Loucy (cell line): ENCODE measurements at regions not wholly inside any gene's neighbourhood (a gene's known extent, or its start where the extent isn't known, plus 50 kb on each side); places are given as distances from the start of the nearest gene placed in this dataset.

ENCODE experiments used
- H2AFZ ChIP-seq: fragments of 200-600 bp; sonication (generic); 2 replicates; pipeline ENCODE4 v1.6.0; 2016; ENCODE audit warnings: antibody characterized with exemption, mild to moderate bottlenecking, low read length, moderate library complexity
- H3F3A ChIP-seq: fragments of 200-600 bp; 2 replicates; pipeline ENCODE4 v1.6.0; 2016; ENCODE audit warnings: antibody characterized with exemption, low read depth, mild to moderate bottlenecking
- H3K27me3 ChIP-seq: fragments of 200-600 bp; sonication (generic); 2 replicates; pipeline ENCODE4 v1.6.1; 2014; ENCODE audit warnings: low read length, mild to moderate bottlenecking; ENCODE audit not compliant: insufficient read depth, poor library complexity, severe bottlenecking
- H3K36me3 ChIP-seq: fragments of 200-600 bp; sonication (generic); 2 replicates; pipeline ENCODE4 v1.6.1; 2016; ENCODE audit warnings: low read length; ENCODE audit not compliant: insufficient read depth
- H3K4me1 ChIP-seq: fragments of 200-600 bp; sonication (generic); 2 replicates; pipeline ENCODE4 v1.5.1; 2014; ENCODE audit warnings: low read length, mild to moderate bottlenecking; ENCODE audit not compliant: insufficient read depth, poor library complexity, severe bottlenecking
- H3K4me2 ChIP-seq: fragments of 200-600 bp; sonication (generic); 2 replicates; pipeline ENCODE4 v1.6.0; 2014; ENCODE audit warnings: antibody characterized with exemption, low read length, low read depth, mild to moderate bottlenecking; ENCODE audit not compliant: poor library complexity, severe bottlenecking
- H3K4me3 ChIP-seq: fragments of 200-600 bp; sonication (generic); 2 replicates; pipeline ENCODE4 v1.5.1; 2014; ENCODE audit warnings: low read length, mild to moderate bottlenecking, mixed read lengths; ENCODE audit not compliant: poor library complexity, severe bottlenecking
- H3K79me2 ChIP-seq: fragments of 200-600 bp; sonication (generic); 2 replicates; pipeline ENCODE4 v1.6.1; 2014; ENCODE audit warnings: low read length; ENCODE audit not compliant: insufficient read depth
- H3K9ac ChIP-seq: fragments of 200-600 bp; sonication (generic); 2 replicates; pipeline ENCODE4 v1.6.0; 2014; ENCODE audit warnings: mild to moderate bottlenecking, low read depth, low read length, moderate library complexity; ENCODE audit not compliant: poor library complexity, severe bottlenecking
- H3K9me2 ChIP-seq: fragments of 200-600 bp; sonication (generic); replicated peaks from 2 replicates; pipeline ENCODE4 v1.6.1; 2016; ENCODE audit warnings: low read depth, low read length, mixed read lengths
- H3K9me3 ChIP-seq: fragments of 200-600 bp; sonication (generic); 2 replicates; pipeline ENCODE4 v1.6.1; 2014; ENCODE audit warnings: mild to moderate bottlenecking, antibody characterized with exemption, low read length, low read depth; ENCODE audit not compliant: insufficient read depth
- H4K20me1 ChIP-seq: fragments of 200-600 bp; sonication (generic); 2 replicates; pipeline ENCODE4 v1.6.0; 2014; ENCODE audit warnings: antibody characterized with exemption, low read length, mild to moderate bottlenecking; ENCODE audit not compliant: insufficient read depth, poor library complexity, severe bottlenecking
- CTCF ChIP-seq: fragments of 200-600 bp; sonication (generic); conservative IDR thresholded peaks from 2 replicates; pipeline ENCODE4 v1.5.1; 2014; ENCODE audit warnings: mild to moderate bottlenecking, antibody characterized with exemption, low read length
- EZH2phosphoT487 ChIP-seq: fragments of 200-600 bp; IDR thresholded peaks from 2 replicates; pipeline ENCODE4 v1.6.1; 2018; ENCODE audit warnings: antibody characterized with exemption, mild to moderate bottlenecking, moderate library complexity, borderline replicate concordance

DNA sequence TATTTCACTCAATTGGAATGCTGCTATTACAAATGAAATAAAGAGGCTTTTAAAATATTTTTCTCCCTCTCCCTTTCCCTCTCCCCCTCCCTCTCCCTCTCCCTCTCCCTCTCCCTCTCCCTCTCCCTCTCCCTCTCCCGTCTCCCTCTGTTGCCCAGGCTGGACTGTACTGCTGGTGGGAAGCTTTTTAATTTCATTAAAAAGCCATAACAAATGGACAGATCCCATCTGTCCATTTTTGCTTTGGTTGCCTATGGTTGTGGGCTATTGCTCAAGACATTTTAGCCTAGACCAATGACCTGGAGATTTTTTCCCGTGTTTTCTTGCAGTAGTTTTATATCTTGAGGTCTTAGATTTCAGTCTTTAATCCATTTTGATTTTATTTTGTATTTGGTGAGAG is 107.2 kb upstream of the LRRC3B start:
- Histone ChIP-seq H4K20me1 (no peaks in the 10 kb centered on the region), H3K36me3 (no peaks in the 10 kb centered on the region), H3F3A (no peaks in the 10 kb centered on the region), H3K4me2 (no peak overlapping the region), H3K9me2 (no peaks in the 10 kb centered on the region), H3K4me1 (no peaks in the 10 kb centered on the region), H2AFZ (no peak overlapping the region), H3K4me3 (no peak overlapping the region), H3K9me3 (0 out of 2 replicates have a peak, but pooled peaks cover 4% of the 10 kb centered on the region), H3K9ac (no peak overlapping the region), H3K79me2 (no peaks in the 10 kb centered on the region), H3K27me3 (no peaks in the 10 kb centered on the region)
- TF ChIP-seq CTCF (no peak), EZH2phosphoT487 (no peak)

GRCh38 chr3:26521261-26521660 is 101.3 kb upstream of the LRRC3B start:
- Histone ChIP-seq H3K79me2 (no peaks in the 10 kb centered on the region), H3K4me3 (no peak overlapping the region), H3K9ac (no peak overlapping the region), H3K36me3 (no peaks in the 10 kb centered on the region), H3K27me3 (no peaks in the 10 kb centered on the region), H3F3A (no peaks in the 10 kb centered on the region), H4K20me1 (no peaks in the 10 kb centered on the region), H3K4me1 (no peaks in the 10 kb centered on the region), H3K9me3 (0 out of 2 replicates have a peak, but pooled peaks cover 4% of the 10 kb centered on the region), H2AFZ (no peak overlapping the region), H3K4me2 (no peak overlapping the region), H3K9me2 (no peaks in the 10 kb centered on the region)
- TF ChIP-seq CTCF (no peak), EZH2phosphoT487 (no peak)

- no peaks in the 10 kb centered on the region for H3K79me2 ChIP-seq
- H3K9me2 ChIP-seq = no peaks in the 10 kb centered on the region
- H3K4me1 ChIP-seq = no peaks in the 10 kb centered on the region
- no peak overlapping the region for H3K4me2 ChIP-seq
- H3K36me3 ChIP-seq = no peaks in the 10 kb centered on the region
- H3K4me3 ChIP-seq = no peak overlapping the region
- no peaks in the 10 kb centered on the region for H3K27me3 ChIP-seq
- no peaks in the 10 kb centered on the region for H4K20me1 ChIP-seq
- H2AFZ ChIP-seq = no peak overlapping the region
- TF ChIP-seq EZH2phosphoT487 (no peak), CTCF (no peak)
- H3F3A ChIP-seq = no peaks in the 10 kb centered on the region
- no peak overlapping the region for H3K9ac ChIP-seq
- 0 out of 2 replicates have a peak, but pooled peaks cover 4% of the 10 kb centered on the region for H3K9me3 ChIP-seq
Observed at GRCh38 chr3:26522919-26523318, 99.7 kb upstream of the LRRC3B start.
